ENCODE measurements at regions not wholly inside any gene's neighbourhood (a gene's known extent, or its start where the extent isn't known, plus 50 kb on each side); places are given as distances from the start of the nearest gene placed in this dataset.

GRCh38 chr1:98143403-98143802 lies 222.6 kb upstream of the DPYD start:
- H3K4me2 ChIP-seq: no peak overlapping the region
- no peaks in the 10 kb centered on the region for H3K4me1 ChIP-seq
- no peak overlapping the region for H3K27ac ChIP-seq
- FAIRE-seq: no peak
- no peaks in the 10 kb centered on the region for H3K9me3 ChIP-seq
- ChIA-PET POLR2A (no interaction called here), CTCF (interaction anchor here (0.9 kb wide), 1 partner anchor 13 kb away, joined by 3 read pairs; no protein-coding TSS in a partner anchor)
- no peak for DNase-seq (ENCODE audit: low read depth in 1 of 2, low spot score in 1 of 2)
- 72% methylated on average over 2 of the region's 2 CpGs for WGBS (ENCODE audit: missing lambda C conversion rate)
- no peak for TF ChIP-seq RCOR1 (IDR thresholded peaks at IDR 0.05; ENCODE audit: low read depth, low read length)
- no peak for TF ChIP-seq RNF2 (IDR thresholded peaks at IDR 0.05; ENCODE audit: borderline replicate concordance, low read depth)
- TF ChIP-seq, protein P1, sequence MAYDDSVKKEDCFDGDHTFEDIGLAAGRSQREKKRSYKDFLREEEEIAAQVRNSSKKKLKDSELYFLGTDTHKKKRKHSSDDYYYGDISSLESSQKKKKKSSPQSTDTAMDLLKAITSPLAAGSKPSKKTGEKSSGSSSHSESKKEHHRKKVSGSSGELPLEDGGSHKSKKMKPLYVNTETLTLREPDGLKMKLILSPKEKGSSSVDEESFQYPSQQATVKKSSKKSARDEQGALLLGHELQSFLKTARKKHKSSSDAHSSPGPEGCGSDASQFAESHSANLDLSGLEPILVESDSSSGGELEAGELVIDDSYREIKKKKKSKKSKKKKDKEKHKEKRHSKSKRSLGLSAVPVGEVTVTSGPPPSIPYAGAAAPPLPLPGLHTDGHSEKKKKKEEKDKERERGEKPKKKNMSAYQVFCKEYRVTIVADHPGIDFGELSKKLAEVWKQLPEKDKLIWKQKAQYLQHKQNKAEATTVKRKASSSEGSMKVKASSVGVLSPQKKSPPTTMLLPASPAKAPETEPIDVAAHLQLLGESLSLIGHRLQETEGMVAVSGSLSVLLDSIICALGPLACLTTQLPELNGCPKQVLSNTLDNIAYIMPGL (CRISPR knock-in tag; IDR thresholded peaks at IDR 0.05; ENCODE audit: borderline replicate concordance): no peak
- TF ChIP-seq RFX5 (IDR thresholded peaks at IDR 0.05): no peak
- TF ChIP-seq CBX2 (IDR thresholded peaks at IDR 0.05; ENCODE audit: borderline replicate concordance, low read depth): no peak
- no peak for TF ChIP-seq ESRRA (IDR thresholded peaks at IDR 0.05; ENCODE audit: borderline replicate concordance, low read length)
- TF ChIP-seq, protein P2, sequence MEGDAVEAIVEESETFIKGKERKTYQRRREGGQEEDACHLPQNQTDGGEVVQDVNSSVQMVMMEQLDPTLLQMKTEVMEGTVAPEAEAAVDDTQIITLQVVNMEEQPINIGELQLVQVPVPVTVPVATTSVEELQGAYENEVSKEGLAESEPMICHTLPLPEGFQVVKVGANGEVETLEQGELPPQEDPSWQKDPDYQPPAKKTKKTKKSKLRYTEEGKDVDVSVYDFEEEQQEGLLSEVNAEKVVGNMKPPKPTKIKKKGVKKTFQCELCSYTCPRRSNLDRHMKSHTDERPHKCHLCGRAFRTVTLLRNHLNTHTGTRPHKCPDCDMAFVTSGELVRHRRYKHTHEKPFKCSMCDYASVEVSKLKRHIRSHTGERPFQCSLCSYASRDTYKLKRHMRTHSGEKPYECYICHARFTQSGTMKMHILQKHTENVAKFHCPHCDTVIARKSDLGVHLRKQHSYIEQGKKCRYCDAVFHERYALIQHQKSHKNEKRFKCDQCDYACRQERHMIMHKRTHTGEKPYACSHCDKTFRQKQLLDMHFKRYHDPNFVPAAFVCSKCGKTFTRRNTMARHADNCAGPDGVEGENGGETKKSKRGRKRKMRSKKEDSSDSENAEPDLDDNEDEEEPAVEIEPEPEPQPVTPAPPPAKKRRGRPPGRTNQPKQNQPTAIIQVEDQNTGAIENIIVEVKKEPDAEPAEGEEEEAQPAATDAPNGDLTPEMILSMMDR (IDR thresholded peaks at IDR 0.05): no peak
- TF ChIP-seq NFE2L2 (conservative IDR thresholded peaks at IDR 0.05; ENCODE audit: low read length): no peak
- no peak for TF ChIP-seq JUNB (IDR thresholded peaks at IDR 0.05)
- no peak for TF ChIP-seq HEYL (CRISPR knock-in tag; IDR thresholded peaks at IDR 0.05)
- no peak for TF ChIP-seq ZFP36 (IDR thresholded peaks at IDR 0.05; ENCODE audit: borderline replicate concordance, partially characterized antibody)
- no peak for TF ChIP-seq SREBF2 (IDR thresholded peaks at IDR 0.05)
- no peak for TF ChIP-seq HOXB5 (CRISPR knock-in tag; IDR thresholded peaks at IDR 0.05)
- ATAC-seq: no peak
- no peak overlapping the region for H3K4me3 ChIP-seq

- ATAC-seq (no peak), FAIRE-seq (no peak), DNase-seq (ENCODE audit: low read depth in 1 of 2, low spot score in 1 of 2) (no peak)
- ChIA-PET POLR2A (no interaction called here), CTCF (interaction anchor here (0.7 kb wide), 1 partner anchor 27 kb away, joined by 3 read pairs; no protein-coding TSS in a partner anchor)
- H3K4me2 ChIP-seq: no peak overlapping the region
- no peaks in the 10 kb centered on the region for H3K9me3 ChIP-seq
- H3K4me1 ChIP-seq: no peaks in the 10 kb centered on the region
- no peak overlapping the region for H3K27ac ChIP-seq
- 74% methylated on average over 4 of the region's 4 CpGs for WGBS (ENCODE audit: missing lambda C conversion rate)
- no peak overlapping the region for H3K4me3 ChIP-seq
- TF ChIP-seq EHMT2 (IDR thresholded peaks at IDR 0.05; ENCODE audit: low read depth): no peak
- TF ChIP-seq, protein P1 (CRISPR knock-in tag; IDR thresholded peaks at IDR 0.05; ENCODE audit: borderline replicate concordance): no peak
Observed at GRCh38 chr1:98133131-98133530, 212.3 kb upstream of the DPYD start.

DNA sequence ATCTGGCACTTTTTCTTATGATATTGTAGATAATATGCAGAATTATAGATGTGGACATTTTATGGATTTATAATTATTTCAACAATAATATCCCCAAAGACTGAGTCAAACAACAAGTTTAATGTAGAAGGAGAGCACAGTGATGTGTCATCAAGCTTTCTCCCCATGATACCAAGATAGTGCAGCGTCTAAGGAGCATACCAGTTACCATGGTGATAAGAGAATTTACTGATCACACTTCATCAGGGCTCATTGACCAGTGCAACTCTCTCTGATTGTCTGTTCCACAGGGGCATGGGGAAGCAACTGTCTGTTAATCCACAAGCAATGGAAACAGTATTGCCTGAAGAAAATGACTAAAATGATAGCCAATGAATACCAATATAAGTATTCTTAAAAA lies 209.6 kb upstream of the DPYD start:
- ChIA-PET CTCF (no interaction called here), POLR2A (no interaction called here)
- Histone ChIP-seq H3K9me3 (no peaks in the 10 kb centered on the region), H3K4me2 (no peak overlapping the region), H3K27ac (no peak overlapping the region), H3K4me1 (no peaks in the 10 kb centered on the region), H3K4me3 (no peak overlapping the region)
- DNase-seq (ENCODE audit: low read depth in 1 of 2, low spot score in 1 of 2): no peak
- WGBS (ENCODE audit: missing lambda C conversion rate): 72% methylated on average over 1 of the region's 1 CpG
- no peak for ATAC-seq
- TF ChIP-seq HEYL (CRISPR knock-in tag; IDR thresholded peaks at IDR 0.05) (no peak), ZC3H11A (IDR thresholded peaks at IDR 0.05) (no peak), FOXS1 (CRISPR knock-in tag; IDR thresholded peaks at IDR 0.05) (no peak), MAZ (IDR thresholded peaks at IDR 0.05; ENCODE audit: borderline replicate concordance, low read depth, low read length) (no peak), CHD2 (IDR thresholded peaks at IDR 0.05; ENCODE audit: low read length, partially characterized antibody) (no peak), RARB (CRISPR knock-in tag; IDR thresholded peaks at IDR 0.05) (no peak), PHF8 (IDR thresholded peaks at IDR 0.05; ENCODE audit: borderline replicate concordance, low read depth) (no peak), ZFP36 (IDR thresholded peaks at IDR 0.05; ENCODE audit: borderline replicate concordance, partially characterized antibody) (no peak), FOSL2 (IDR thresholded peaks at IDR 0.05) (no peak), FOSL2 (CRISPR knock-in tag; IDR thresholded peaks at IDR 0.05) (no peak), CHD4 (IDR thresholded peaks at IDR 0.05; ENCODE audit: borderline replicate concordance) (no peak), ZSCAN20 (CRISPR knock-in tag; IDR thresholded peaks at IDR 0.05) (no peak), RNF2 (IDR thresholded peaks at IDR 0.05; ENCODE audit: borderline replicate concordance, low read depth) (no peak)
- TF ChIP-seq, protein P3, sequence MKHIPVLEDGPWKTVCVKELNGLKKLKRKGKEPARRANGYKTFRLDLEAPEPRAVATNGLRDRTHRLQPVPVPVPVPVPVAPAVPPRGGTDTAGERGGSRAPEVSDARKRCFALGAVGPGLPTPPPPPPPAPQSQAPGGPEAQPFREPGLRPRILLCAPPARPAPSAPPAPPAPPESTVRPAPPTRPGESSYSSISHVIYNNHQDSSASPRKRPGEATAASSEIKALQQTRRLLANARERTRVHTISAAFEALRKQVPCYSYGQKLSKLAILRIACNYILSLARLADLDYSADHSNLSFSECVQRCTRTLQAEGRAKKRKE (CRISPR knock-in tag; IDR thresholded peaks at IDR 0.05; ENCODE audit: low read depth): no peak
- TF ChIP-seq, protein P4, sequence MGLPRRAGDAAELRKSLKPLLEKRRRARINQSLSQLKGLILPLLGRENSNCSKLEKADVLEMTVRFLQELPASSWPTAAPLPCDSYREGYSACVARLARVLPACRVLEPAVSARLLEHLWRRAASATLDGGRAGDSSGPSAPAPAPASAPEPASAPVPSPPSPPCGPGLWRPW (IDR thresholded peaks at IDR 0.05): no peak
- TF ChIP-seq, protein P5, sequence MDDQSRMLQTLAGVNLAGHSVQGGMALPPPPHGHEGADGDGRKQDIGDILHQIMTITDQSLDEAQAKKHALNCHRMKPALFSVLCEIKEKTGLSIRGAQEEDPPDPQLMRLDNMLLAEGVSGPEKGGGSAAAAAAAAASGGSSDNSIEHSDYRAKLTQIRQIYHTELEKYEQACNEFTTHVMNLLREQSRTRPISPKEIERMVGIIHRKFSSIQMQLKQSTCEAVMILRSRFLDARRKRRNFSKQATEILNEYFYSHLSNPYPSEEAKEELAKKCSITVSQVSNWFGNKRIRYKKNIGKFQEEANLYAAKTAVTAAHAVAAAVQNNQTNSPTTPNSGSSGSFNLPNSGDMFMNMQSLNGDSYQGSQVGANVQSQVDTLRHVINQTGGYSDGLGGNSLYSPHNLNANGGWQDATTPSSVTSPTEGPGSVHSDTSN (IDR thresholded peaks at IDR 0.05): no peak
- FAIRE-seq: no peak
